Fibroblast of mammary gland (primary cell): ENCODE measurements at regions not wholly inside any gene's neighbourhood (a gene's known extent, or its start where the extent isn't known, plus 50 kb on each side); places are given as distances from the start of the nearest gene placed in this dataset.
"Not testable (repeated sequence)": the region's sequence is repeated elsewhere in the genome, so short reads cannot be mapped to it uniquely, and the experiment has no call there.

Experiments used
- DNase-seq: peaks from one replicate; pipeline ENCODE4 v3.0.0-alpha.2; 2010; ENCODE audit warnings: low read depth
- H3K4me3 ChIP-seq: 2 replicates; pipeline ENCODE4 v1.5.1; 2011; ENCODE audit warnings: low read depth, mild to moderate bottlenecking, low read length, moderate library complexity; ENCODE audit not compliant: control insufficient read depth
- TF ChIP-seq, protein P1 (sequence below): conservative IDR thresholded peaks from 2 replicates; pipeline ENCODE4 v1.5.1; 2011; ENCODE audit warnings: low read depth, low read length, inconsistent platforms; ENCODE audit not compliant: control insufficient read depth, insufficient read depth

DNA sequence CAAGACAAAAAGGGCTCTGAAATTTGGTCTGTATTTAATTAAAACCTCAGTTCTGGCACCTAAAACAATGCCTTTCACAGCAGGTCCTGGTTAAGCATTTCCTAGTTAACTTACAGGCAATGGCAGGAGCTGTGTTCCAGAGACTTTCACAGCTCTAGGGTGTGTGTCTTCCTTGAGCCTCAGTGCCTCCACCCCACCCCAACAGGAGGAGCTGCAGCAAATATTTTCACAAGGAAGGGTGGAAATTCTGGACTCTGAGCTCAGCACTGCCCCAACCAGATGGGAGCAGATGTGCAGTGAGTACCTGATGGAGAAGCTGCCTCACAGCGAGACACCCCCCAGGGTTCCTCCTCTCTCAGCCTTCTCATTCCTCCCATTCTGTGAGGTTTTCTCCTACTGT is 106.3 kb upstream of the SPATA12 start:
- DNase-seq = no peak
- TF ChIP-seq, protein P1, sequence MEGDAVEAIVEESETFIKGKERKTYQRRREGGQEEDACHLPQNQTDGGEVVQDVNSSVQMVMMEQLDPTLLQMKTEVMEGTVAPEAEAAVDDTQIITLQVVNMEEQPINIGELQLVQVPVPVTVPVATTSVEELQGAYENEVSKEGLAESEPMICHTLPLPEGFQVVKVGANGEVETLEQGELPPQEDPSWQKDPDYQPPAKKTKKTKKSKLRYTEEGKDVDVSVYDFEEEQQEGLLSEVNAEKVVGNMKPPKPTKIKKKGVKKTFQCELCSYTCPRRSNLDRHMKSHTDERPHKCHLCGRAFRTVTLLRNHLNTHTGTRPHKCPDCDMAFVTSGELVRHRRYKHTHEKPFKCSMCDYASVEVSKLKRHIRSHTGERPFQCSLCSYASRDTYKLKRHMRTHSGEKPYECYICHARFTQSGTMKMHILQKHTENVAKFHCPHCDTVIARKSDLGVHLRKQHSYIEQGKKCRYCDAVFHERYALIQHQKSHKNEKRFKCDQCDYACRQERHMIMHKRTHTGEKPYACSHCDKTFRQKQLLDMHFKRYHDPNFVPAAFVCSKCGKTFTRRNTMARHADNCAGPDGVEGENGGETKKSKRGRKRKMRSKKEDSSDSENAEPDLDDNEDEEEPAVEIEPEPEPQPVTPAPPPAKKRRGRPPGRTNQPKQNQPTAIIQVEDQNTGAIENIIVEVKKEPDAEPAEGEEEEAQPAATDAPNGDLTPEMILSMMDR = no peak
- H3K4me3 ChIP-seq = no peak overlapping the region

DNA sequence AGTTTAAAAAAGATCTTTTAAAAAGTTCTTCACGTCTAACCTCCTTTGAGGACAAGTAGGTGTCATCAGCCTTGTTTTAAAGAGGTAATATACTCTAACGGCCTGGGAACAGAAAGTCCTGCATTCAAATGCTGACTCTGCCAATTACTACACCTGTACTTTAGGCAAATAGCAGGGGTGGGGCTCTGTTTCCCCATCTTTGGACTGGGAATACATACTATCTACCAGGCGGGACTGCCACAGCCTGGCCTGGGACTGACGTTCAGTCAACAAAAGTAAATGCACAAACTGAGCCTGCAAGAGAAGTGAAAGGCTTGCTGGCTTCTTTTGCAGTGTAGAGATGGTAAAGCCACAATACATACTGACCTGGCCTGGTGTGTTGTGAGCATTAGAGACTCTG is 107.6 kb upstream of the SPATA12 start:
- no peak overlapping the region for H3K4me3 ChIP-seq
- TF ChIP-seq, protein P1 = no peak

DNA sequence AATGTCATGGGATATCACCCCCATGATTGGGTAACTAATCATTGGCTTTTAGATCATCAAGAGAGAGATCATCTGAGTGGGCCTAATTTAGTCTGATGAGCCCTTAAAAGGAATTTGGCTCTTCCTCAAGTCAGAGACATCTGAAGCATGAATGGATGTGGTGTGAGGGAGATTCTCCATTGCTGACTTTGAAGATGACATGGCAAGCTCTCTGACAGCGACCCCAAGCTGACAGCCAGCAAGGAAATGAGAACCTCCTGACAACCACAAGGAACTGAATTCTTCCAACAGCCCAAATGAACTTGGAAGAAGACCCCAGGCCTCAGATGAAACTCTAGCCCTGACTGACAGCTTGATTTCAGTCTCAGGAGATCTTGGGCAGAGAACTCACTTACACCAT is 108.4 kb upstream of the SPATA12 start:
- TF ChIP-seq, protein P1 = no peak
- H3K4me3 ChIP-seq = no peak overlapping the region
- DNase-seq = no peak

More for the DNA sequence above, 107.6 kb upstream of the SPATA12 start:
- DNase-seq = no peak

DNA sequence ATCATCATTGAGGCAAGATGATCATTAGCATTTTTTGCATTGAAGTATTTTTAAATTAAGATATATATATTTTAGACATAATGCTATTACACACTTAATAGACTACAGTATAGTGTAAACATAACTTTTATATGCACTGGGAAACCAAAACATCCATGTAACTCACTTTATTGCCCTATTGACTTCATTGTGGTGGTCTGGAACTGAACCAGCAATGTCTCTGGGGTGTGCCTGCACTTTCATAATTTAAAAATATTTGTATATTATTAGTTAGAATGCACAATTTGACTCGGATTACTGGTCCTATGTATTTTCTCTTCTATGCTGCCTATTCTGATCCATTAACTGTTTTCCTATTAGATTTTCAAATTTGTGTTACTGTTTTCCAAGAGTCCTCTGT is 109.1 kb upstream of the SPATA12 start:
- no peak overlapping the region for H3K4me3 ChIP-seq
- DNase-seq = no peak
- TF ChIP-seq, protein P1 = no peak

DNA sequence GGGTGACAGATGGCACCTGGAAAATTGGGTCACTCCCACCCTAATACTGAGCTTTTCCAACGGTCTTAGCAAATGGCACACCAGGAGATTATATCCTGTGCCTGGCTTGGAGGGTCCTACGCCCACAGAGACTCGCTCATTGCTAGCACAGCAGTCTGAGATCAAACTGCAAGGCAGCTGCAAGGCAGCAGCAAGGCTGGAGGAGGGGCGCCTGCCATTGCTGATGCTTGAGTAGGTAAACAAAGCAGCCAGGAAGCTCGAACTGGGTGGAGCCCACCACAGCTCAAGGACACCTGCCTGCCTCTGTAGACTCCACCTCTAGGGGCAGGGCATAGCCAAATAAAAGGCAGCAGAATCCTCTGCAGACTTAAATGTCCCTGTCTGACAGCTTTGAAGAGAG is 115.1 kb upstream of the SPATA12 start:
- H3K4me3 ChIP-seq, DNase-seq: not testable (repeated sequence)

DNA sequence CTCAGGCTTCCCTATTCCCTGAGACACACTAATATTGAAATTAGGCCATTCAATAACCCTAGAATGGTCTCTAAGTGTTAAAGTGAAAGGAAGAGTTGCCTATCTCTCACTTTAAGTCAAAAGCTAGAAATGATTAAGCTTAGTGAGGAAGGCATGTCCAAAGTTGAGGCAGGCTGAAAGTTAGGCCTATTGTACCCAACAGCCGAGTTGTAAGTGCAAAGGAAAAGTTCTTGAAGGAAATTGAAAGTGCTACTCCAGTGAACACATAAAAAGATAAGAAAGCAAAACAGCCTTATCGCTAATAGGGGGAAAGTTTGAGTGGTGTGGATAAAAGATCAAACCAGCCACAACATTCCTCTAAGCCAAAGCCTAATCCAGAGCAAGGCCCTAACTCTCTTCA is 117.9 kb upstream of the SPATA12 start:
- no peak overlapping the region for H3K4me3 ChIP-seq
- no peak for DNase-seq
- TF ChIP-seq, protein P1 = no peak

DNA sequence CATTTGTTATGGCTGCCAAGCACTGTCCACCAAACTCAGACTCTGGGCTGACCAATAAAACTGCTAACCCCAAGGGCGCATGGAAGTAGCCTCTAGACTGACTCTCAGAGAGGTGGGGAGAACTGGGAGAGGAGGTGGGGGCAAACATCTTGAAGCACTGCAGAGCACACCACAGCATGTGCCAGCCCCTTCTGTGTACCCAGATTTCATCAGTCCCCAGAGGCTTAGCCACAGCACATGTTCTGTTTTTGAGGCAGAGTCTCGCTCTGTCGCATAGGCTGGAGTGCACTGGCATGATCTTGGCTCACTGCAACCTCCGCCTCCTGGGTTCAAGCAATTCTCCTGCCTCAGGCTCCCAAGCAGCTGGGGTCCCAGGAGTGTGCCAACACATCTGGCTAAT is 119.5 kb upstream of the SPATA12 start:
- DNase-seq = no peak
- no peak overlapping the region for H3K4me3 ChIP-seq
- TF ChIP-seq, protein P1 = no peak
